GM21576 (cell line): ENCODE measurements at regions not wholly inside any gene's neighbourhood (a gene's known extent, or its start where the extent isn't known, plus 50 kb on each side); places are given as distances from the start of the nearest gene placed in this dataset.
A peak's percentile ranks its signal among the peaks of the same experiment; 100 is the strongest.
"Not testable (repeated sequence)": the region's sequence is repeated elsewhere in the genome, so short reads cannot be mapped to it uniquely, and the experiment has no call there.

Source experiments
- ATAC-seq: cut with Tn5 transposase; IDR thresholded peaks from one replicate; pipeline ENCODE4 v1.9.1; 2021; ENCODE audit warnings: mild to moderate bottlenecking, moderate library complexity; ENCODE audit not compliant: unreplicated experiment

DNA sequence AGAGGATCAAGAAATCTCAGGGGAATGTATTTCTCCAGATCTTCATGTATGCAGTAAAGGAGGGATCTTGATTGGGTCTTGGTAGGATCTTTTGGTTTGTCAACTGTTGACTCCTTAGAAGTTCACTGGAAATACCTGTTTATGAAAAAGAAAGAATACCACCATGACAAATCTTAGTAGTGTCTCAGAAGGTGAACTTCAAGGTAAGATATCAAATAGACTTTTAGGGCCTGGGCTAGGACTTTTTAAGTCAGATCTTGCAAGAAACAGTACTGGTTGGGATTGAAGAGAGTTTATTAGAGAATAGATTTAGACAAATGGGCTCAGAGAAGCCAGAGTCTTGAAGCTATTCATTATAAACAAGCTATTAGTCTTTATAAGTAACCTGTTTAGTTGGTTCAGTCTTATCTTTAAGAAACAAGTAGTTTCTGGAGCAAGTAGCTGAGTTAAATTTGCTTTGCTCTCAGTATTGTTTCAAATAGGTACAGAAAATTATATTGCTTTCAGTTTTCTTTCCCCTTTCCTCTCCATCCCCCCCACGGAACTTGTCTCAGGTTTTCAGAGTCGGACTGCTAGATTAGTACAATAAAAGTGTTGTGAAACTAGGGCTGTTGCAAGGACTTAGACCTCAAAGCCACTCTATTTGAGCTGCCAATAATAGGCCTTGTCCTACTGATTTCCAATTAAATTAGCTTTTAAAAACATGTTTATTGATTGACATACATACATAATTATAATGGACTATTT is 529.1 kb upstream of the CITED2 start:
- ATAC-seq = peak; percentile 98

DNA sequence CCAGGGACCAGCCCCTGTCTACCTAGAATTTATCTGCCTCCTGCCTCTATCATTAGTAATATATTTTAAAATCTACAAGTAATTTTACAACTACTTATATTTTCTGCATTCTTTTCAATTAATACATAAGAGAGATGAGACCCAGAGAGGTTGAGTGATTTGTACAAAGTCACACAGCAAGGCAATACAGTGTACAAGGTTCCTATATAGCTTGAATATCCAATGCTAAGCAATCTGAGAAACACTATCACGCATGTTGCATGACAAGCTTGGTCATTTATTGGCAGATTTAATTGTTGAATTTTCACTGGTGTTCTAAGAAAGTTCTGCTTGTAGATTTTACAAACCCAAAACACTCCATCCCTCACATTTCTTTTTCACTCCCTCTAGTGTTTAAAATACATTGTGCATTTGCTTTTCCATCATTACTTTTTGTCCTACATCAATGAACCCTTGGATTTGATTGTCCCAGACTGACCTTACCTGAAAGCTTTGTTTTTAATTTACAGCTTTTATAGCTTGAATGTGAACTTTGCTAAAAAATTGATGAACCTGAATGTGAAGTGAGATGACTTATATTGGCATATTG is 520.9 kb upstream of the CITED2 start:
- no peak for ATAC-seq

DNA sequence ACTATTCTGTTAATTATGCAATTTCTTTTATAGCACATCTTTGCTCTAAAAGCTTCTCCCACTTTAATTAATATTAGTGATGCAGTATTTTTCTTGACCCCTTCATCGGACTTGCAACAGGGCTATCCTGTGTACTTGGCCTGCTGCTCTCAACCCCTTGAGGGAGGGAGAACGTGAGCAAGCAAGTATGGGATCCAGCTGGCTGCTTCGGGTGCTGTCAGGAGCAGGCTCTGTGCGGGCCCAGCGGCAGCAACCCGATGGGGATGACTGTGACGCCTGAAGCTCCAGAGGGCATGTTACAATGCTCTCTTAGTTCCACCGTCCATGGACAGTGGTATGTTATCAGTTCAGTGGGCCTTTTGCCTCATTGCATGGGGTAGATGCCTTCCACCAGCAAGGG is 519.8 kb upstream of the CITED2 start:
- ATAC-seq = no peak

DNA sequence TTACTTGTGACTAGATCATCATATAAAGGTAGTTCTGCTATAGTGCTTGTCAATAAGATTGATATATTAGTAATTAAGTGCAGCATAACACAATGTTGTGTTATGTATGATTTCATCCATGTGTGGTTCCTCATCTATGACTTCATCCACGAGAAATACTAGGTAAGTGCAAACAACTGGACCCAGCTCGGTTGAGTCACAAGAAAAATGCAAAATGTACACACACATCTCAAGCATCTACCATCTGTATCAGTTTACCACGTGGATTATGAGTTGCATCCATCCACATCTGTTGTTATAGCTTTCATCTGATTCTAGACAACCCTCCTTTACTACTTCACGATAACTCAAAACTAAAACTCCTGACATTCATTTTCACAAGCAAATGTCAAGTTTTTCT is 517.0 kb upstream of the CITED2 start:
- ATAC-seq = no peak

DNA sequence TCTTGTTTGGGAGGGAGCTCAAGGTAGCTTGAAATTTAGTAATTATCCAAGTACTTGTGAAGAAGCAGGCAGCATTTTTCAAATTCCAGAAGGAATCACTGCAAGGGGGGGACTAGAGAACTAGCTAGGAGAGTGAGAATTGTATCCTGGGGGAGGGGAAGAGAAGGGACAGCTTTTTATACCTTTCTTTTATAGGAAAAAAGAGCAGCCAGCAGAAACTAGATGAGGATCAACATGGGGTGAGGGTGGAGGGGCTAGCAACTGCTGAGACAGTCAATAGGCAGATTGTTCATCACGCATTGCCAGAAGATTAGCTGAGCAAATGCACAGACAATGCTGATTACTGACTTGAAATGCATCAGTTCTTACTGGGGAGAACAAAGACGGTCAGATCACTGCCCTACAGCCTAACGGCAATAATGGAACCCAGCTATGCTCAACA is 514.3 kb upstream of the CITED2 start:
- no peak for ATAC-seq

DNA sequence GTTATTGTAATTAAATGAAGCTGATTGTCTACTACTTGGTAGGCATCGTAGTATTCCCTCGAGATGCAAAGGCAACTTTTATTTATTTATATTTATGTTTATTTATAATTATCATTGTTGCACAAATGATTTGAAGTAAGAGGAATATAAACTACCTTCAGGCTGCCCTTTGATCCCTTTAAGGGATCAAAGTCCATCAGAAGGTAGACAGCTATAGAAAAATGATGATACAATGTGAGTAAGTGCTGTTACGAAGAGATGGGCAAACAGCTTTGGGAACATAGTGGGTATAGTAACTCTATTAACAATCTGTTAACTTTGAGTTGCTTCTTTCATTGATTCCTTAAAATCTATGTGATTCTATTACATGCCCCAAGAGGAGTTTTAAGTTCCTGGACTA is 512.8 kb upstream of the CITED2 start:
- ATAC-seq = no peak

DNA sequence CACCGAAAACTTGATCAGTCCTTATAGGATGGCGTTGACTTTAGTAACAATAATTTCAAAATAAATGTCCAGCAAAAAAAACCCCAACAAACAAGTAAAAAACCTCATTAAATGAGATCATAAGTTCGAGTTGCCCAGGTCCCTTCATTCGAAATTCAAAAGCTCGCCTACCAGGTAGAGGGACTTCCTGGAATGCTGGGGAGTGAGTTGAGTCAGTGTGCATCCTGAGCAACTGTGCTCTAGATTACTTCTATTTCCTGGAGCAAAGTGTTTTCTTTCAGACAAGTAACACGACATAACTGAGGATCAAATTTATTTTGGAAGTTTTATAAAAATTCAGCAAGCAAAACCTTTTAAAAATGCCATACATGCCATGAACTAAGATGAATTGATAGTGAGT is 511.9 kb upstream of the CITED2 start:
- no peak for ATAC-seq

DNA sequence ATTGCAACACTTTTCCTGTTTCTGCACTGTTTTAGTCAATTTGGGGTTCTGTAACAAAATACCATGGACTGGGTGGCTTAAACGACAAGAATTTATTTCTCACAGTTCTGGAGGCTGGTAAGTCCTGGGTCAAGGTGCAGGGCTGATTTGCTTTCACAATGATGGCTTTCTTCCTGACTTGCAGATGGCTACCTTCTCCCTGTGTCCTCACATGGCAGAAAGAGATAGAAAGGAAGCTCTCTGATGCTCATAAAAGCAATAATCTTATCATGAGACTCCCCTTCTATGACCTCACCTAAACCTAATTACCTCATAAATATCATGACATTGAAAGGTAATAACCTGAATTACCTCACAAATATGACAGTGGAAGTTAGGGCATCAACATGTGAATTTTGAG is 511.5 kb upstream of the CITED2 start:
- no peak for ATAC-seq

- no peak for ATAC-seq
These were observed 509.3 kb upstream of the CITED2 start for GRCh38 chr6:139883776-139884175.

DNA sequence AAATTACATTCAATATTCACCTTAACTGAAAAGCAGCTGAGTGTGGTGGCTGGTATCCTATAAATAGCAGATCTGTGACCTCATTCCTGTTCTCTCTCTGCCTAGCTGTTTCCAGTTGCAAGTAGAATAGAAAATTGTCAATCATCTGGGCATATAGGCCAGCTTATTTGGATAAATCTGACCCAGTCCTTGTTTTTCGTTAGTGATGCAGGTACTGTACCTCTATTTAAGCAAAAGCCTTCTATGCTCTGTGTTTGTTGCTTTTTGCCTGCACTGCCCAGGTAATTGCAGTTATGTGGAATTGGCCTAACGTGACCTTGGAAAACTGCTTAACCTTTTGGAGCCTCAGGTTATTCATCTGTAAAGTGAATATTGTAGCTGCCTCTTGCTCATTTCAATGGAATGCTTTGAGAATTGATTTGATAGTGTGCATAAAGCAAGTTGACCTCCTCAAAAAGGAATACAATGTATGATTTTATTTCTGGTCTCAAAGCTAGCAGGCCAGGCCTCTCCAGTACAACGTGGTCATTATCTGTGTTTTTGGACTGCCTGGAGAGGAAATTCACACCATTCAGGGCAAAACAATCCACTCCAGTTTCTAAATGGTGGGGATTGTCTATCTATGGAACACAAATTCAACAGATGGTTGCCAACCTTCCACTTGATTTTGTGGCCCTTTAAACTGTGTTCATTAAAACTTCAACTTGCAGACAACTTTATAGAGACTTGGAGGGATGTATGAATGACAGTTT is 508.7 kb upstream of the CITED2 start:
- ATAC-seq = no peak

GRCh38 chr6:139882234-139882633 is 507.8 kb upstream of the CITED2 start:
- no peak for ATAC-seq

DNA sequence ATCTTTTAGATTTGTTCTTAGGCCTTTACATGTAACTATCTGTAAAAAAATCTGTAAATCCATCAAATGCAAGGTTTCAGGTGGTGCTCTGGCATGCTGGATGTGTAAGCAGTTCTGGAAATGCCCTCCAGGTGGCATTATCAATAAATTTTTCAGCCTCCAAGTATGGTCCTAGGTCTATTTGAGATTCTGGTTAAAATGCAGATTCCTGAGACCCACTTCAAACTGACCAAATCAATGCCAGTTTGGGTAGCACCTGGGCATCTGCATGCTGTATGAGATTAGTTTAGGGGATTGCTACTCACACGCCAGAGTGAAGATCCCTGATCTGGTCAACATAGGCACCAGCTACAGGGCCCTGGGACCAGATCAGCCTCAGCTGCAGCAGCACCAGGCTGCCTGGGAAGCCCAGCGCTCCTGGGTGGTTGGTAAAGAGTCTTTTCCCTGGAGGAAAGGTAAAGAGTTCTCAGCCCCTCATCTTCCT is 507.3 kb upstream of the CITED2 start:
- ATAC-seq = no peak

DNA sequence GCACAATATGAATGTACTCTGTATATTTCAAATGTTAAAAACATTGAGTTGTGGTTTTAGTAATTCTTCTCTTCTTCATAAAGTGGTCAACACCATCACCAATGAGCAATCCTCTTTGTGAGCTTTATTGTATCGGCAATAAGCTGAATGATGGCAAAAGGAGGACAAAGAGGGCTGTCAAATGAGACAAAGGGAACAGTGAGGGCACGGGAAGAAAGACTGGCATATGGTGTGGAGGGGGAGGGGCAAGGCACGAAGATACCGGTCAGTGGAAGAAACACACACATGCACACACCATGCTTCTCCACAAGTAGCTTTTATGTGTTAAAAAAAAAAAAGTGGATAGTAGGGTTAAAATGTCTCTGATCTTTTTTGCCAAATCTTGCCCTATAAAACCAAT is 506.8 kb upstream of the CITED2 start:
- no peak for ATAC-seq

DNA sequence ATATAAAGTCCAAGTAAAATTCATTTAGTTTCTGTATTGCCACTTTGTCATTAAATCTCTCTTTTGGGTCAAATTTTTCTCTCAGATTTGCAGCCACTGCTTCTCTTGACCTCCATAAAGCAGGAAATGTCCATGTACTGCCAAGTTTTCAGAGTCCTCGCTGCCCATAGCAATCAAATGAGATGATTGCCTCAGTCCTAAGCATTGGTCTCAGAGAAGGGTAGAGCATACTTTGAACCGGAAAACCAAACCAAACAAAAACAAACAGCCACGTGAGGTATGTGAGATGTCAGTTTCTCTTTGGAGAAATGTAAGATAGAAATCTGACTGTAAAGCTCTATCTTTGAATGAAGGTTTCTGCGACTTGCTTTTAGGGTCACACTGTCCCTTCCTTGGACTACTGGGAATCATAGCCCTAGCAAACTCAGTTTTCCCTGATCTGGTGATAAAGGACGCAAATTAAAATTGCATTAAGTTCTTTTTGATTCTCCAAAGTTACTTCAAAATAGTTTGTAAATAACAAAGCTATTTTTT is 505.4 kb upstream of the CITED2 start:
- ATAC-seq = no peak

GRCh38 chr6:139879241-139879640 is 504.8 kb upstream of the CITED2 start:
- not testable (repeated sequence) for ATAC-seq

DNA sequence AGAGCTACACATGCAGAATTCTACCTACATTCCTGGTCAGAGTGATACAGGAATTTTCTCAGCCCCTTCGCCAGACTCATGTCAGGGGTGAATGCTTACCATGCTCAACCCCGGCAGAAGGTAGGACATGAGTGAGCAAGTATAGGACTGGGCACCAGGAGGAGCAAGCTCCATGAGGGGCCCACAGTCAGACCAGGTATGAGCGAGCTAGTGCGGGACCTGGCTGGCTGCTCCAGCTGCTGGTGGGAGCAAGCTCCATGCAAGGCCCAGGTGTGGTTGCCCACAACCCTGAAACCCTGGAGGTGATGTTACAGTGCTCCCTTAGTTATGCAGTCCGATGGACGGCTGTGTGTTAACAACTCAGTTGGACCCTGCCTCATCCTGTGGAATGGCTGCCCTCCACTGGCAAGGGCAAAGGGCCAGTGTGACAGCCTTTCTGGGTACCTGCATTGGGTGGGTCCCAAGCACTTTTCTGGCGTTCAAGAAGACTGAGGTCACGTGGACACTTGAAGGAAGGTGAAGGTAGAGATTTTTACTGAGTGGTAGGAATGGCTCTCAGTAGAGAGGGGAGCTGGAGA is 503.5 kb upstream of the CITED2 start:
- no peak for ATAC-seq

DNA sequence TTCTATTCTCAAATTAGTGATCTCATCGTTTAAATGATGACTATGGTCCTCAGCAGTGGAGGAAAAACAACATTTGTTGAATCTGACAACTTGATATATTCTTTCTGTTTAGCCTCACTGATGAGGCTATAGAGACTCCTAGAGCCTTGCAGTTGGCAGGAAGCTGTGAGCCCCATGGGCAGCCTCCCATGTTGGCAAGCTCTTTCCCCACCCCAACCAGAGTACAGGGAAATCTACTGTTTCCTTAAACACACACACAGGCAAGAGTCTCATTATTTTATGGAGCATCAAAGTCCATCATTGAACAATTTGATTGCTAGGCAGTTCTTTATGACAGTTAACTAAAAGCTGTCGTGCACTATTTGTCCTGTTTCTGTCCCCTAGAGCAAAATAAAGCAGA is 498.2 kb upstream of the CITED2 start:
- no peak for ATAC-seq

GRCh38 chr6:139871803-139872510 is 497.5 kb upstream of the CITED2 start:
- no peak for ATAC-seq

GRCh38 chr6:139871165-139871710 is 496.8 kb upstream of the CITED2 start:
- ATAC-seq = no peak

GRCh38 chr6:139868576-139868975 is 494.1 kb upstream of the CITED2 start:
- no peak for ATAC-seq
